GM06990 (cell line): ENCODE measurements at regions not wholly inside any gene's neighbourhood (a gene's known extent, or its start where the extent isn't known, plus 50 kb on each side); places are given as distances from the start of the nearest gene placed in this dataset.

Source experiments
- DNase-seq: peaks from one replicate; pipeline ENCODE4 v3.0.0-alpha.2; 2011; ENCODE audit not compliant: insufficient read length; ENCODE audit errors: extremely low read depth
- H3K27me3 ChIP-seq: replicated peaks from 2 replicates; pipeline ENCODE4 v1.6.0; 2011; ENCODE audit warnings: low read length; ENCODE audit not compliant: control insufficient read depth, insufficient read depth
- H3K36me3 ChIP-seq: 2 replicates; pipeline ENCODE4 v1.5.1; 2011; ENCODE audit warnings: low read length; ENCODE audit not compliant: control insufficient read depth, insufficient read depth
- H3K4me3 ChIP-seq: replicated peaks from 2 replicates; pipeline ENCODE4 v1.5.1; 2011; ENCODE audit warnings: low read depth, mild to moderate bottlenecking, control low read depth, low read length
- CTCF ChIP-seq: IDR thresholded peaks from 2 replicates; pipeline ENCODE4 v1.5.1; 2011; ENCODE audit warnings: low read length, control low read depth, mild to moderate bottlenecking, inconsistent platforms; ENCODE audit not compliant: insufficient read depth, poor library complexity, severe bottlenecking

- DNase-seq: no peak
- no peak for TF ChIP-seq CTCF
- Histone ChIP-seq H3K27me3 (no peaks in the 10 kb centered on the region; the same call in 1 of the 2 replicates), H3K36me3 (no peaks in the 10 kb centered on the region), H3K4me3 (no peak overlapping the region)
These were observed 95.3 kb downstream of the COPS8 start for GRCh38 chr2:237180987-237181386.

DNA sequence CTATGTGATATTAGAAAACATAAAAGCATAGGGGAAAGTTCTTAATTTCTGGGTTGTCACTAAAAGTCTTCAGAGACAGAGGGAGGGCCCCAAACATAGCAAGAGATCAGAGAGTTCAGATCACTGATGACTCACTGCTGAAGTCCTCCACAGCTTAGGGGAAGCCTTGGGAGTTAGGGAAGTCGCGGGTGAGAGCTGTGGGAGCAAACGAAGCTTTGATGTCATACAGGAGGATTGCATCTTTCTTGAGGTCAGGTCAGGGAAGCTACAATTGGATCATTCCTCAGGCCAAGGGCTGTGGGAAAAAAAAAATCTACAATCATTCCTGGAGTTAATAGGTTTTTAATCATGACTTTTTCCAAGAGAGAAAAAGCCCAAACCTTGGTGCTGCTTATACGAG lies 96.2 kb downstream of the COPS8 start:
- Histone ChIP-seq H3K36me3 (no peaks in the 10 kb centered on the region), H3K4me3 (no peak overlapping the region), H3K27me3 (no peaks in the 10 kb centered on the region; the same call in 1 of the 2 replicates)
- no peak for TF ChIP-seq CTCF
- DNase-seq: no peak

- H3K27me3 ChIP-seq: no peaks in the 10 kb centered on the region; the same call in 1 of the 2 replicates
- DNase-seq: no peak
- no peaks in the 10 kb centered on the region for H3K36me3 ChIP-seq
- H3K4me3 ChIP-seq: no peak overlapping the region
- no peak for TF ChIP-seq CTCF
These were observed 96.9 kb downstream of the COPS8 start for GRCh38 chr2:237182422-237183123.

DNA sequence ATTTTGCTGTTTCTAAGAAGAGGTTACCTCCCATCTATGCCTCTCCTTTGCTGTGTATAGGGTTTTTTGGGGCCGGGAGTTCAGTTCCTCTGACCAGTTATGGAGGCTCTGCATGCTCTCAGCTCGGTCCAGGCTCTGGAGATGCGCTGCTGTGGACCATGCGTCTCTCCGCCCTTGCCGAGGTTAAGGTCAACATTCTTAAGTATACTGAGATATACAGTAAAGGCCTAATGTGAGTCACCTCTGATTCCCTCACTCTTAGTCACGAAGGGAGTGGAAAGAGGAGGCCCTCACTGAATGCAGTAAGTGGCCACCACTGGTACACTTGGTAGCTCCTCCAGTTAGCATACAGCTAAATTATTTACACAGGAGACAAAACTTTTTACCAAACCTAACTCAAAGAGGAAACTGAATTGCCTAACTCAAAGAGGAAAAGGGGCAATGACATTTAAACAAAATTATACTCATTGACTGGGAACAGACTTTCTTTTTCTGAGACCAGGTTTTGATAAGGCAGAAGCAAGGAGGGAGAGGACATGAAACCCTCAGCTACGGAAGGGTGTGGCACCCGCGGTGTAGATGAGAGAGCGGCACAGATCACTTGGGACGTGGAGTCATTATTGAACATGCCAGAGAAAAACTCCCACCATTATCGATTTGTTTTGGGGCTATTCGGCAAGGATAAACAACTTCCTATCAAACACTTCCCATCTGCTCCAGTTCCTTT lies 98.7 kb downstream of the COPS8 start:
- H3K4me3 ChIP-seq: no peak overlapping the region
- no peaks in the 10 kb centered on the region for H3K36me3 ChIP-seq
- no peak for TF ChIP-seq CTCF
- H3K27me3 ChIP-seq: no peaks in the 10 kb centered on the region; the same call in 1 of the 2 replicates
- DNase-seq: no peak

DNA sequence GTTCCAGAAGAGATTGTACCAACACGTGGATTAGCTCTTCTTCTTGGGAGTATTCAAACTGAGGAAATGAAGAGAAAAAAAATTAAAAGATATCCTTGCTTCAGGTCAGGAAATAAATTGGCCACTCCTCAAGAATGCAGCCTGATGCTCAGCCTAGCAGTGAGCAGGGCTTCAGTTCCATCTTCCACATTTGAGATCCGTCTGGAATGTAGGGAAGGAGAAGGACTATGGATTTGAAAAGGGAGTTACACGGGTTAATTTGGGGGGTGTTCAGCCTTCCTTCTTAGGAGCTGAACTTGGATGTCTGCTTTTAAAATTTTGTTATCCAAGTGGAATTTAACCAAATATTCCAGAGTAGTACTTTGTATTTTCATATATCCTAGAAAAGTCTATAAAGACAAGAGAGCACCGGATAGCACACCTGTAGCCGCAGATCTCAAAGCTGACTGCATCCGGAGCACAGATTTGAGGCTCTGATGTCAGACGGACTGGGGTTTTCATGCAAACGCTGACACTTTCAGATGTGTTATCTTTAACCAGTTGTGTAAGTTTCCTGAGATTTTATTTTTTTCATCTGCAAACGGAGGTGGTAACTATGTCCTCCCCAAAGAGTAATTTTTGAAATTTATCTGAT lies 99.3 kb downstream of the COPS8 start:
- no peaks in the 10 kb centered on the region for H3K36me3 ChIP-seq
- H3K4me3 ChIP-seq: no peak overlapping the region
- TF ChIP-seq CTCF: no peak
- H3K27me3 ChIP-seq: no peaks in the 10 kb centered on the region; the same call in 1 of the 2 replicates
- DNase-seq: no peak
